ENCODE measurements at regions not wholly inside any gene's neighbourhood (a gene's known extent, or its start where the extent isn't known, plus 50 kb on each side); places are given as distances from the start of the nearest gene placed in this dataset.

- Histone ChIP-seq H3K79me1 (ENCODE audit: insufficient read depth, low read depth, low read length, poor library complexity, severe bottlenecking) (no peaks in the 10 kb centered on the region), H2BK5ac (ENCODE audit: insufficient read length, low read length) (no peak overlapping the region), H3K27me3 (ENCODE audit: insufficient read depth, low read length) (no peaks in the 10 kb centered on the region), H4K20me1 (ENCODE audit: control insufficient read depth, insufficient read depth, insufficient read length) (no peaks in the 10 kb centered on the region), H3K14ac (ENCODE audit: insufficient read depth, low read length) (no peak overlapping the region), H3K23me2 (ENCODE audit: insufficient read length, low read depth, low read length, poor library complexity, severe bottlenecking) (no peaks in the 10 kb centered on the region), H2AFZ (ENCODE audit: low read length) (no peak overlapping the region), H3K79me2 (ENCODE audit: insufficient read depth, low read length) (no peaks in the 10 kb centered on the region), H3K56ac (ENCODE audit: insufficient read length, low read depth, low read length) (no peak overlapping the region), H2BK12ac (ENCODE audit: insufficient read length, low read depth, low read length) (no peak overlapping the region), H4K8ac (replicated peaks; ENCODE audit: insufficient read length, low read depth, low read length) (no peak overlapping the region), H3K23ac (ENCODE audit: insufficient read length, low read depth, low read length) (no peak overlapping the region), H3T11ph (ENCODE audit: low read length) (no peak overlapping the region), H4K91ac (ENCODE audit: insufficient read length, low read depth, low read length) (no peak overlapping the region), H3K27ac (ENCODE audit: insufficient read length, low read depth, low read length) (no peak overlapping the region), H3K4ac (ENCODE audit: low read depth, low read length) (no peak overlapping the region), H2BK20ac (ENCODE audit: low read depth, low read length, poor library complexity, severe bottlenecking) (no peak overlapping the region), H3K4me1 (ENCODE audit: insufficient read depth, low read length) (no peaks in the 10 kb centered on the region), H2BK120ac (ENCODE audit: low read depth, low read length, poor library complexity, severe bottlenecking) (no peak overlapping the region), H3K9me3 (ENCODE audit: control insufficient read depth, low read depth, low read length) (no peaks in the 10 kb centered on the region), H4K5ac (ENCODE audit: insufficient read length, low read depth, low read length) (no peak overlapping the region), H2AK5ac (ENCODE audit: insufficient read length, low read length) (no peak overlapping the region), H3K9ac (ENCODE audit: extremely low read depth, insufficient read length, low read length) (no peak overlapping the region), H2BK15ac (ENCODE audit: low read depth, low read length) (no peak overlapping the region), H3K4me2 (ENCODE audit: insufficient read depth, insufficient read length, low read length) (no peak overlapping the region), H3K18ac (ENCODE audit: insufficient read length, low read depth, low read length) (no peak overlapping the region)
- no peaks in the 10 kb centered on the region for H3K9me3 Mint-ChIP-seq
- DNase-seq, result no peak
- no peak overlapping the region for H3K27ac Mint-ChIP-seq
- H3K4me3 Mint-ChIP-seq, result no peak overlapping the region
- H3K36me3 Mint-ChIP-seq (ENCODE audit: insufficient read depth in 1 of 3, low read depth in 3 of 3), result no peaks in the 10 kb centered on the region
- TF ChIP-seq CTCF (conservative IDR thresholded peaks at IDR 0.05), result no peak
- WGBS (ENCODE audit: extremely low coverage, insufficient read length, low lambda C conversion rate), result no CpG with 5 or more reads among the region's 4 CpGs
- H3K4me1 Mint-ChIP-seq, result peaks cover 6 to 7% of the 10 kb centered on the region in 2 experiments
- no peaks in the 10 kb centered on the region for H3K27me3 Mint-ChIP-seq (ENCODE audit: low read depth)
Observed at GRCh38 chr14:53386362-53386761, 233.2 kb upstream of the DDHD1 start.
